Endothelial cell of umbilical vein (primary cell): ENCODE measurements at regions not wholly inside any gene's neighbourhood (a gene's known extent, or its start where the extent isn't known, plus 50 kb on each side); places are given as distances from the start of the nearest gene placed in this dataset.

ENCODE experiments used
- BruUV-seq: library from RNA; stranded (reverse); fragments of 400-500 nt; replicated peaks from 2 replicates; lab custom pipeline; 2021; lab: Mats Ljungman, UMichigan
- CTCF ChIA-PET: fragments of 300-600, 350-600 bp; sonication (Branson Sonifier 250); formaldehyde crosslinking; loops from one replicate; lab custom pipeline; 2021; ENCODE audit warnings: antibody characterized with exemption, inconsistent platforms; lab: Charles Lee
- POLR2A ChIA-PET: fragments of 300-600, 350-600 bp; sonication (Branson Sonifier 250); formaldehyde crosslinking; loops from one replicate; lab custom pipeline; 2021; ENCODE audit warnings: antibody characterized with exemption, inconsistent platforms; lab: Charles Lee
- DNase-seq: peaks from one replicate; pipeline ENCODE4 v3.0.0-alpha.2; 2011; ENCODE audit warnings: low read depth, low spot score
- FAIRE-seq: peaks from 2 replicates; lab custom pipeline; 2011; peaks lifted over from hg19 to GRCh38; lab: Jason Lieb, UNC
- H2AFZ ChIP-seq: 2 replicates; pipeline ENCODE4 v1.6.0; 2012; ENCODE audit warnings: low read depth, low read length, control low read depth, inconsistent platforms
- H3K27ac ChIP-seq: 2 replicates; pipeline ENCODE4 v1.5.1; 2011; ENCODE audit warnings: low read depth, mild to moderate bottlenecking, control low read depth, low read length, moderate library complexity; ENCODE audit not compliant: insufficient read depth
- H3K27me3 ChIP-seq, 2 experiments: 2 replicates each; pipeline versions ENCODE4 v1.6.0 to v1.6.1; 2011; ENCODE audit warnings: low read length in 2 of 2, mixed read lengths in 1 of 2; ENCODE audit not compliant: control insufficient read depth in 2 of 2, insufficient read depth in 2 of 2
- H3K36me3 ChIP-seq, 2 experiments: 2 replicates in 1 of 2; 3 replicates in 1 of 2; pipeline ENCODE4 v1.5.1; 2011; ENCODE audit warnings: low read length in 2 of 2, mild to moderate bottlenecking in 1 of 2, moderate library complexity in 1 of 2; ENCODE audit not compliant: control insufficient read depth in 2 of 2, insufficient read depth in 2 of 2; ENCODE audit errors: extremely low read depth in 1 of 2
- H3K4me1 ChIP-seq: 3 replicates; pipeline ENCODE4 v1.5.1; 2011; ENCODE audit warnings: mild to moderate bottlenecking, low read length; ENCODE audit not compliant: control insufficient read depth, insufficient read depth; ENCODE audit errors: extremely low read depth
- H3K4me2 ChIP-seq: 2 replicates; pipeline ENCODE4 v1.6.1; 2011; ENCODE audit warnings: low read length, control low read depth, mixed read lengths; ENCODE audit not compliant: insufficient read depth
- H3K4me3 ChIP-seq, 3 experiments: fragments of 200-600 bp in 1 of 3; sonication (generic), shearing (Covaris generic) in 1 of 3; replicated peaks in 1 of 3; 2 replicates each; pipeline ENCODE4 v1.5.1; 2011 to 2016; ENCODE audit warnings: control low read depth in 3 of 3, low read length in 3 of 3, mild to moderate bottlenecking in 2 of 3, inconsistent platforms in 1 of 3, low read depth in 1 of 3, moderate library complexity in 1 of 3; ENCODE audit not compliant: insufficient read depth in 1 of 3
- H3K79me2 ChIP-seq: 2 replicates; pipeline ENCODE4 v1.6.0; 2012; ENCODE audit warnings: low read length, inconsistent platforms; ENCODE audit not compliant: control insufficient read depth, insufficient read depth
- H3K9ac ChIP-seq: replicated peaks from 2 replicates; pipeline ENCODE3; 2011; ENCODE audit warnings: low read length, control low read depth; ENCODE audit not compliant: insufficient read depth; ENCODE audit errors: extremely low read depth
- H3K9me1 ChIP-seq: replicated peaks from 3 replicates; pipeline ENCODE4 v1.6.0; 2011; ENCODE audit warnings: mild to moderate bottlenecking, low read length; ENCODE audit not compliant: control insufficient read depth, insufficient read depth; ENCODE audit errors: extremely low read depth
- H3K9me3 ChIP-seq: replicated peaks from 2 replicates; pipeline ENCODE4 v1.5.1; 2012; ENCODE audit warnings: low read length, inconsistent platforms; ENCODE audit not compliant: control insufficient read depth, insufficient read depth
- H4K20me1 ChIP-seq: replicated peaks from 2 replicates; pipeline ENCODE3; 2011; ENCODE audit warnings: mild to moderate bottlenecking, low read length; ENCODE audit not compliant: control insufficient read depth, insufficient read depth; ENCODE audit errors: extremely low read depth
- EZH2 ChIP-seq: IDR thresholded peaks from 2 replicates; pipeline ENCODE4 v1.6.1; 2012; ENCODE audit warnings: borderline replicate concordance, low read depth, mild to moderate bottlenecking, moderate library complexity, low read length, inconsistent platforms; ENCODE audit not compliant: severe bottlenecking
- FOS ChIP-seq: IDR thresholded peaks from 2 replicates; pipeline ENCODE4 v1.6.1; 2011; ENCODE audit warnings: mild to moderate bottlenecking, low read length, moderate library complexity, borderline replicate concordance; ENCODE audit not compliant: insufficient read depth
- GATA2 ChIP-seq: IDR thresholded peaks from 2 replicates; pipeline ENCODE4 v1.7.0; 2011; ENCODE audit warnings: low read depth, mild to moderate bottlenecking, moderate library complexity, mixed read lengths, low read length; ENCODE audit not compliant: insufficient read length, insufficient read depth
- JUN ChIP-seq: IDR thresholded peaks from 2 replicates; pipeline ENCODE4 v1.6.1; 2011; ENCODE audit warnings: borderline replicate concordance, low read depth; ENCODE audit not compliant: insufficient read length, insufficient read depth
- MAX ChIP-seq: IDR thresholded peaks from 2 replicates; pipeline ENCODE4 v1.6.1; 2011; ENCODE audit not compliant: insufficient read depth, insufficient read length
- MYC ChIP-seq: IDR thresholded peaks from one replicate; pipeline ENCODE4 v1.6.1; 2011; ENCODE audit warnings: mild to moderate bottlenecking, low read depth, low read length
- POLR2A ChIP-seq: IDR thresholded peaks from 2 replicates; pipeline ENCODE4 v1.6.1; 2012; ENCODE audit warnings: low read depth, mild to moderate bottlenecking, control low read depth, low read length
- POLR2AphosphoS5 ChIP-seq: IDR thresholded peaks from 2 replicates; pipeline ENCODE4 v1.6.1; 2012; ENCODE audit warnings: low read depth, mild to moderate bottlenecking, control low read depth, low read length, moderate library complexity; ENCODE audit not compliant: insufficient read depth
- dilution Hi-C: fragments of 300-500 bp; cut with MboI; formaldehyde crosslinking; loops from one replicate; pipeline ENCODE4 v1.15.0; 2019; ENCODE audit warnings: low sequenced_read_pairs; ENCODE audit not compliant: extremely low pct_ligation_motif_present
- intact Hi-C: fragments of 100-400 bp; cut with micrococcal nuclease; formaldehyde crosslinking; loops from one replicate; pipeline ENCODE4 v1.10.0; 2022
- TF ChIP-seq, protein P1 (sequence below), 2 donors: IDR thresholded peaks; 1 replicate in 1 of 2; 2 replicates in 1 of 2; pipeline ENCODE4 v1.5.1; 2011; ENCODE audit warnings: low read length in 2 of 2, mild to moderate bottlenecking in 2 of 2, moderate library complexity in 2 of 2, control low read depth in 1 of 2, inconsistent platforms in 1 of 2, low read depth in 1 of 2; ENCODE audit not compliant: insufficient read depth in 1 of 2; ENCODE audit errors: extremely low read depth in 1 of 2

DNA sequence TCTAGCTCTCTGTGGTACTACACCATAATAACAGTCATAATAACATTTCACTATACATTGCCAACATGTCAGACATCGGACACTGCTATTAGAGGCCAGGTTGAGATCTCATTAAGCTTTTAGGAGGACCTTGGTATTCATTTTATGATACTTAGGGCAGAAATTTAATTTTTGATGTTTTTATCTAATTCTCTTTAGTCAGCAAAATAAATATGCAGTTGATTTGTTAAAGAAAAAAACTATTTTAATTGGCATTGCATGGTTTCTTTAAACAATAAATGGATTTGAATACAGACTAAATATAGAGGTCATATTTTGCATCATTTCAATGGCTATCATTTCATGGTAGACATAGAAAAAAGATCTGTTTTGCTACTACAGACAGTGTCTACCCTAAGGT, 308.7 kb downstream of the PRDM5 start:
- Histone ChIP-seq H2AFZ (no peak overlapping the region), H3K9me1 (no peaks in the 10 kb centered on the region), H3K27me3 (no peaks in the 10 kb centered on the region), H3K4me2 (no peak overlapping the region), H3K4me1 (no peaks in the 10 kb centered on the region), H3K9ac (no peak overlapping the region), H3K27ac (no peak overlapping the region), H3K9me3 (no peaks in the 10 kb centered on the region), H3K36me3 (no peaks in the 10 kb centered on the region), H3K4me3 (no peak overlapping the region), H3K79me2 (no peaks in the 10 kb centered on the region), H4K20me1 (no peaks in the 10 kb centered on the region)
- ChIA-PET POLR2A (no interaction called here), CTCF (no interaction called here)
- TF ChIP-seq, protein P1, sequence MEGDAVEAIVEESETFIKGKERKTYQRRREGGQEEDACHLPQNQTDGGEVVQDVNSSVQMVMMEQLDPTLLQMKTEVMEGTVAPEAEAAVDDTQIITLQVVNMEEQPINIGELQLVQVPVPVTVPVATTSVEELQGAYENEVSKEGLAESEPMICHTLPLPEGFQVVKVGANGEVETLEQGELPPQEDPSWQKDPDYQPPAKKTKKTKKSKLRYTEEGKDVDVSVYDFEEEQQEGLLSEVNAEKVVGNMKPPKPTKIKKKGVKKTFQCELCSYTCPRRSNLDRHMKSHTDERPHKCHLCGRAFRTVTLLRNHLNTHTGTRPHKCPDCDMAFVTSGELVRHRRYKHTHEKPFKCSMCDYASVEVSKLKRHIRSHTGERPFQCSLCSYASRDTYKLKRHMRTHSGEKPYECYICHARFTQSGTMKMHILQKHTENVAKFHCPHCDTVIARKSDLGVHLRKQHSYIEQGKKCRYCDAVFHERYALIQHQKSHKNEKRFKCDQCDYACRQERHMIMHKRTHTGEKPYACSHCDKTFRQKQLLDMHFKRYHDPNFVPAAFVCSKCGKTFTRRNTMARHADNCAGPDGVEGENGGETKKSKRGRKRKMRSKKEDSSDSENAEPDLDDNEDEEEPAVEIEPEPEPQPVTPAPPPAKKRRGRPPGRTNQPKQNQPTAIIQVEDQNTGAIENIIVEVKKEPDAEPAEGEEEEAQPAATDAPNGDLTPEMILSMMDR (IDR thresholded peaks at IDR 0.05; ENCODE audit: extremely low read depth in 1 of 2, insufficient read depth in 1 of 2, low read depth in 1 of 2, low read length in 2 of 2): no peak
- TF ChIP-seq FOS: no peak
- no peak for TF ChIP-seq POLR2A
- no peak for TF ChIP-seq GATA2
- TF ChIP-seq MAX: no peak
- TF ChIP-seq MYC: no peak
- no peak for TF ChIP-seq EZH2
- TF ChIP-seq POLR2AphosphoS5: no peak
- no peak for TF ChIP-seq JUN
- DNase-seq: no peak
- intact Hi-C loops: no loop called here
- BruUV-seq: no TSS peak
- FAIRE-seq: no peak
- dilution Hi-C loops: no loop called here
